Endothelial cell of umbilical vein (primary cell): ENCODE measurements at regions not wholly inside any gene's neighbourhood (a gene's known extent, or its start where the extent isn't known, plus 50 kb on each side); places are given as distances from the start of the nearest gene placed in this dataset.
"Not testable (repeated sequence)": the region's sequence is repeated elsewhere in the genome, so short reads cannot be mapped to it uniquely, and the experiment has no call there.

Experiments used
- BruUV-seq: library from RNA; stranded (reverse); fragments of 400-500 nt; replicated peaks from 2 replicates; lab custom pipeline; 2021; lab: Mats Ljungman, UMichigan
- CTCF ChIA-PET: fragments of 300-600, 350-600 bp; sonication (Branson Sonifier 250); formaldehyde crosslinking; loops from one replicate; lab custom pipeline; 2021; ENCODE audit warnings: antibody characterized with exemption, inconsistent platforms; lab: Charles Lee
- POLR2A ChIA-PET: fragments of 300-600, 350-600 bp; sonication (Branson Sonifier 250); formaldehyde crosslinking; loops from one replicate; lab custom pipeline; 2021; ENCODE audit warnings: antibody characterized with exemption, inconsistent platforms; lab: Charles Lee
- DNase-seq: peaks from one replicate; pipeline ENCODE4 v3.0.0-alpha.2; 2011; ENCODE audit warnings: low read depth, low spot score
- FAIRE-seq: peaks from 2 replicates; lab custom pipeline; 2011; peaks lifted over from hg19 to GRCh38; lab: Jason Lieb, UNC
- H2AFZ ChIP-seq: 2 replicates; pipeline ENCODE4 v1.6.0; 2012; ENCODE audit warnings: low read depth, low read length, control low read depth, inconsistent platforms
- H3K27ac ChIP-seq: 2 replicates; pipeline ENCODE4 v1.5.1; 2011; ENCODE audit warnings: low read depth, mild to moderate bottlenecking, control low read depth, low read length, moderate library complexity; ENCODE audit not compliant: insufficient read depth
- H3K27me3 ChIP-seq, 2 experiments: 2 replicates each; pipeline versions ENCODE4 v1.6.0 to v1.6.1; 2011; ENCODE audit warnings: low read length in 2 of 2, mixed read lengths in 1 of 2; ENCODE audit not compliant: control insufficient read depth in 2 of 2, insufficient read depth in 2 of 2
- H3K36me3 ChIP-seq, 2 experiments: 2 replicates in 1 of 2; 3 replicates in 1 of 2; pipeline ENCODE4 v1.5.1; 2011; ENCODE audit warnings: low read length in 2 of 2, mild to moderate bottlenecking in 1 of 2, moderate library complexity in 1 of 2; ENCODE audit not compliant: control insufficient read depth in 2 of 2, insufficient read depth in 2 of 2; ENCODE audit errors: extremely low read depth in 1 of 2
- H3K4me1 ChIP-seq: 3 replicates; pipeline ENCODE4 v1.5.1; 2011; ENCODE audit warnings: mild to moderate bottlenecking, low read length; ENCODE audit not compliant: control insufficient read depth, insufficient read depth; ENCODE audit errors: extremely low read depth
- H3K4me2 ChIP-seq: 2 replicates; pipeline ENCODE4 v1.6.1; 2011; ENCODE audit warnings: low read length, control low read depth, mixed read lengths; ENCODE audit not compliant: insufficient read depth
- H3K4me3 ChIP-seq, 3 experiments: fragments of 200-600 bp in 1 of 3; sonication (generic), shearing (Covaris generic) in 1 of 3; replicated peaks in 1 of 3; 2 replicates each; pipeline ENCODE4 v1.5.1; 2011 to 2016; ENCODE audit warnings: control low read depth in 3 of 3, low read length in 3 of 3, mild to moderate bottlenecking in 2 of 3, inconsistent platforms in 1 of 3, low read depth in 1 of 3, moderate library complexity in 1 of 3; ENCODE audit not compliant: insufficient read depth in 1 of 3
- H3K79me2 ChIP-seq: 2 replicates; pipeline ENCODE4 v1.6.0; 2012; ENCODE audit warnings: low read length, inconsistent platforms; ENCODE audit not compliant: control insufficient read depth, insufficient read depth
- H3K9ac ChIP-seq: replicated peaks from 2 replicates; pipeline ENCODE3; 2011; ENCODE audit warnings: low read length, control low read depth; ENCODE audit not compliant: insufficient read depth; ENCODE audit errors: extremely low read depth
- H3K9me1 ChIP-seq: replicated peaks from 3 replicates; pipeline ENCODE4 v1.6.0; 2011; ENCODE audit warnings: mild to moderate bottlenecking, low read length; ENCODE audit not compliant: control insufficient read depth, insufficient read depth; ENCODE audit errors: extremely low read depth
- H3K9me3 ChIP-seq: replicated peaks from 2 replicates; pipeline ENCODE4 v1.5.1; 2012; ENCODE audit warnings: low read length, inconsistent platforms; ENCODE audit not compliant: control insufficient read depth, insufficient read depth
- H4K20me1 ChIP-seq: replicated peaks from 2 replicates; pipeline ENCODE3; 2011; ENCODE audit warnings: mild to moderate bottlenecking, low read length; ENCODE audit not compliant: control insufficient read depth, insufficient read depth; ENCODE audit errors: extremely low read depth
- dilution Hi-C: fragments of 300-500 bp; cut with MboI; formaldehyde crosslinking; loops from one replicate; pipeline ENCODE4 v1.15.0; 2019; ENCODE audit warnings: low sequenced_read_pairs; ENCODE audit not compliant: extremely low pct_ligation_motif_present
- intact Hi-C: fragments of 100-400 bp; cut with micrococcal nuclease; formaldehyde crosslinking; loops from one replicate; pipeline ENCODE4 v1.10.0; 2022

- POLR2A ChIA-PET, H2AFZ ChIP-seq, dilution Hi-C loops, H3K27ac ChIP-seq, H3K4me1 ChIP-seq, H3K9ac ChIP-seq, H3K79me2 ChIP-seq, H3K4me3 ChIP-seq, DNase-seq, H3K9me1 ChIP-seq, H4K20me1 ChIP-seq, H3K4me2 ChIP-seq, H3K27me3 ChIP-seq, BruUV-seq, intact Hi-C loops, CTCF ChIA-PET, FAIRE-seq, H3K36me3 ChIP-seq, H3K9me3 ChIP-seq: not testable (repeated sequence)
Observed at GRCh38 chrY:26308308-26308707, 686.4 kb downstream of the CDY1 start.

GRCh38 chrY:26315065-26315464, 693.1 kb downstream of the CDY1 start:
- H3K9me3 ChIP-seq, H2AFZ ChIP-seq, H3K4me2 ChIP-seq, H3K9me1 ChIP-seq, H3K9ac ChIP-seq, intact Hi-C loops, FAIRE-seq, H3K36me3 ChIP-seq, H3K27ac ChIP-seq, H3K27me3 ChIP-seq, BruUV-seq, H3K79me2 ChIP-seq, H3K4me3 ChIP-seq, H4K20me1 ChIP-seq, POLR2A ChIA-PET, dilution Hi-C loops, CTCF ChIA-PET, H3K4me1 ChIP-seq: not testable (repeated sequence)
- DNase-seq, result peak; percentile 15

- FAIRE-seq, result peak; percentile 79
- H3K9me1 ChIP-seq, H2AFZ ChIP-seq, BruUV-seq, H3K79me2 ChIP-seq, dilution Hi-C loops, H3K27ac ChIP-seq, H3K36me3 ChIP-seq, H3K4me2 ChIP-seq, intact Hi-C loops, H3K9me3 ChIP-seq, H3K4me3 ChIP-seq, POLR2A ChIA-PET, H3K9ac ChIP-seq, H3K4me1 ChIP-seq, H4K20me1 ChIP-seq, H3K27me3 ChIP-seq, CTCF ChIA-PET: not testable (repeated sequence)
- DNase-seq, result peak; percentile 1
Observed at GRCh38 chrY:26319488-26320202, 697.7 kb downstream of the CDY1 start.

GRCh38 chrY:26322756-26323155, 700.8 kb downstream of the CDY1 start:
- BruUV-seq, dilution Hi-C loops, H3K36me3 ChIP-seq, intact Hi-C loops, H3K9me1 ChIP-seq, H3K4me1 ChIP-seq, CTCF ChIA-PET, H3K79me2 ChIP-seq, DNase-seq, H3K9ac ChIP-seq, H3K4me2 ChIP-seq, POLR2A ChIA-PET, H3K9me3 ChIP-seq, H3K27ac ChIP-seq, H3K27me3 ChIP-seq, H4K20me1 ChIP-seq, H2AFZ ChIP-seq, H3K4me3 ChIP-seq: not testable (repeated sequence)
- FAIRE-seq, result peak; percentile 87
